ENCODE measurements at regions not wholly inside any gene's neighbourhood (a gene's known extent, or its start where the extent isn't known, plus 50 kb on each side); places are given as distances from the start of the nearest gene placed in this dataset.

GRCh38 chr5:2801577-2802525, 50.4 kb upstream of the IRX2 start:
- no peak for TF ChIP-seq CTCF (IDR thresholded peaks at IDR 0.05)
- no peaks in the 10 kb centered on the region for H3K4me1 Mint-ChIP-seq (ENCODE audit: low read depth)

More at GRCh38 chr5:2801577-2802525, 50.4 kb upstream of the IRX2 start:
- DNase-seq = no peak
- Mint-ChIP-seq H3K27ac (no peak overlapping the region), H3K36me3 (ENCODE audit: low read depth) (no peaks in the 10 kb centered on the region), H3K9me3 (peaks cover 8% of the 10 kb centered on the region; the same call in 1 of the 2 replicates), H3K4me3 (no peak overlapping the region), H3K27me3 (ENCODE audit: insufficient read depth) (no peaks in the 10 kb centered on the region; the same call in 1 of the 2 replicates)

All from HFFc6 (cell line).